ENCODE measurements at regions not wholly inside any gene's neighbourhood (a gene's known extent, or its start where the extent isn't known, plus 50 kb on each side); places are given as distances from the start of the nearest gene placed in this dataset.

GRCh38 chr2:220614064-220614463, 958.0 kb downstream of the EPHA4 start:
- H3K27ac ChIP-seq (ENCODE audit: insufficient read length, low read depth, low read length) = no peak overlapping the region
- no CpG with 5 or more reads among the region's 1 CpG for WGBS (ENCODE audit: extremely low coverage, insufficient read length, low lambda C conversion rate)
- H3K27me3 ChIP-seq (ENCODE audit: insufficient read depth, low read length) = no peaks in the 10 kb centered on the region
- H3K36me3 Mint-ChIP-seq (ENCODE audit: insufficient read depth in 1 of 3, low read depth in 3 of 3) = no peaks in the 10 kb centered on the region
- H3K9me3 ChIP-seq (ENCODE audit: control insufficient read depth, low read depth, low read length) = no peaks in the 10 kb centered on the region
- H3K18ac ChIP-seq (ENCODE audit: insufficient read length, low read depth, low read length) = no peak overlapping the region
- H4K5ac ChIP-seq (ENCODE audit: insufficient read length, low read depth, low read length) = no peak overlapping the region
- no peaks in the 10 kb centered on the region for H3K79me2 ChIP-seq (ENCODE audit: insufficient read depth, low read length)
- no peak overlapping the region for H3K9ac ChIP-seq (ENCODE audit: extremely low read depth, insufficient read length, low read length)
- no peak overlapping the region for H2AK5ac ChIP-seq (ENCODE audit: insufficient read length, low read length)
- no peak overlapping the region for H2BK12ac ChIP-seq (ENCODE audit: insufficient read length, low read depth, low read length)
- H3K56ac ChIP-seq (ENCODE audit: insufficient read length, low read depth, low read length) = no peak overlapping the region
- no peak overlapping the region for H3K27ac Mint-ChIP-seq
- H4K91ac ChIP-seq (ENCODE audit: insufficient read length, low read depth, low read length) = no peak overlapping the region
- no peak overlapping the region for H3K4me2 ChIP-seq (ENCODE audit: insufficient read depth, insufficient read length, low read length)
- H3K4me1 Mint-ChIP-seq = peaks cover 0 to 3% of the 10 kb centered on the region in 2 experiments; a peak in 1 of 4 replicates
- no peaks in the 10 kb centered on the region for H3K79me1 ChIP-seq (ENCODE audit: insufficient read depth, low read depth, low read length, poor library complexity, severe bottlenecking)
- no peak overlapping the region for H4K8ac ChIP-seq (replicated peaks; ENCODE audit: insufficient read length, low read depth, low read length)
- H2BK120ac ChIP-seq (ENCODE audit: low read depth, low read length, poor library complexity, severe bottlenecking) = no peak overlapping the region
- H3K23ac ChIP-seq (ENCODE audit: insufficient read length, low read depth, low read length) = no peak overlapping the region
- no peaks in the 10 kb centered on the region for H3K27me3 Mint-ChIP-seq (ENCODE audit: low read depth)
- no peak overlapping the region for H2AFZ ChIP-seq (ENCODE audit: low read length)
- H3K4me1 ChIP-seq (ENCODE audit: insufficient read depth, low read length) = no peaks in the 10 kb centered on the region
- H3T11ph ChIP-seq (ENCODE audit: low read length) = no peak overlapping the region
- no peak overlapping the region for H3K4ac ChIP-seq (ENCODE audit: low read depth, low read length)
- no peak overlapping the region for H3K4me3 Mint-ChIP-seq
- no peak overlapping the region for H3K14ac ChIP-seq (ENCODE audit: insufficient read depth, low read length)
- no peak for DNase-seq
- no peak for TF ChIP-seq CTCF (conservative IDR thresholded peaks at IDR 0.05)
- H2BK5ac ChIP-seq (ENCODE audit: insufficient read length, low read length) = no peak overlapping the region
- H3K23me2 ChIP-seq (ENCODE audit: insufficient read length, low read depth, low read length, poor library complexity, severe bottlenecking) = no peaks in the 10 kb centered on the region
- H2BK15ac ChIP-seq (ENCODE audit: low read depth, low read length) = no peak overlapping the region
- no peak overlapping the region for H2BK20ac ChIP-seq (ENCODE audit: low read depth, low read length, poor library complexity, severe bottlenecking)
- no peaks in the 10 kb centered on the region for H4K20me1 ChIP-seq (ENCODE audit: control insufficient read depth, insufficient read depth, insufficient read length)
- no peaks in the 10 kb centered on the region; a peak in 1 of 5 replicates for H3K9me3 Mint-ChIP-seq
